A673 (cell line): ENCODE measurements at regions not wholly inside any gene's neighbourhood (a gene's known extent, or its start where the extent isn't known, plus 50 kb on each side); places are given as distances from the start of the nearest gene placed in this dataset.

Experiments used
- EZH2 ChIP-seq: fragments of 200-600 bp; sonication (generic); IDR thresholded peaks from 2 replicates; pipeline ENCODE4 v1.6.1; 2017; ENCODE audit warnings: borderline replicate concordance, low read depth, mild to moderate bottlenecking, mixed read lengths, antibody characterized with exemption, low read length; ENCODE audit not compliant: poor library complexity, severe bottlenecking
- TF ChIP-seq, protein P1 (sequence below): fragments of 300-800, 200-600 bp; sonication (generic); conservative IDR thresholded peaks from 2 replicates; pipeline ENCODE4 v1.5.1; 2017; ENCODE audit warnings: low read depth, mild to moderate bottlenecking, antibody characterized with exemption, low read length, moderate library complexity, mixed read lengths

GRCh38 chr2:236984046-236984445, 101.6 kb upstream of the COPS8 start:
- TF ChIP-seq EZH2: no peak
- TF ChIP-seq, protein P1, sequence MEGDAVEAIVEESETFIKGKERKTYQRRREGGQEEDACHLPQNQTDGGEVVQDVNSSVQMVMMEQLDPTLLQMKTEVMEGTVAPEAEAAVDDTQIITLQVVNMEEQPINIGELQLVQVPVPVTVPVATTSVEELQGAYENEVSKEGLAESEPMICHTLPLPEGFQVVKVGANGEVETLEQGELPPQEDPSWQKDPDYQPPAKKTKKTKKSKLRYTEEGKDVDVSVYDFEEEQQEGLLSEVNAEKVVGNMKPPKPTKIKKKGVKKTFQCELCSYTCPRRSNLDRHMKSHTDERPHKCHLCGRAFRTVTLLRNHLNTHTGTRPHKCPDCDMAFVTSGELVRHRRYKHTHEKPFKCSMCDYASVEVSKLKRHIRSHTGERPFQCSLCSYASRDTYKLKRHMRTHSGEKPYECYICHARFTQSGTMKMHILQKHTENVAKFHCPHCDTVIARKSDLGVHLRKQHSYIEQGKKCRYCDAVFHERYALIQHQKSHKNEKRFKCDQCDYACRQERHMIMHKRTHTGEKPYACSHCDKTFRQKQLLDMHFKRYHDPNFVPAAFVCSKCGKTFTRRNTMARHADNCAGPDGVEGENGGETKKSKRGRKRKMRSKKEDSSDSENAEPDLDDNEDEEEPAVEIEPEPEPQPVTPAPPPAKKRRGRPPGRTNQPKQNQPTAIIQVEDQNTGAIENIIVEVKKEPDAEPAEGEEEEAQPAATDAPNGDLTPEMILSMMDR: no peak
